ENCODE measurements at regions not wholly inside any gene's neighbourhood (a gene's known extent, or its start where the extent isn't known, plus 50 kb on each side); places are given as distances from the start of the nearest gene placed in this dataset.

- DNase-seq (ENCODE audit: low read depth in 2 of 2): peak; percentile 54 to 65
Measured at GRCh38 chr6:209432-210103, 82.7 kb upstream of the DUSP22 start.

GRCh38 chr6:210104-210456, 82.2 kb upstream of the DUSP22 start:
- no peak for DNase-seq (ENCODE audit: low read depth in 2 of 2)

- no peak for DNase-seq (ENCODE audit: low read depth in 2 of 2)
Measured at GRCh38 chr6:210778-211374, 81.4 kb upstream of the DUSP22 start.

GRCh38 chr6:211871-212497, 80.3 kb upstream of the DUSP22 start:
- no peak for DNase-seq (ENCODE audit: low read depth in 2 of 2)

GRCh38 chr6:213284-213683, 79.0 kb upstream of the DUSP22 start:
- no peak for DNase-seq (ENCODE audit: low read depth in 2 of 2)

GRCh38 chr6:214428-214827, 77.9 kb upstream of the DUSP22 start:
- no peak for DNase-seq (ENCODE audit: low read depth in 2 of 2)

- peak; percentile 49 to 68 for DNase-seq (ENCODE audit: low read depth in 2 of 2)
Measured at GRCh38 chr6:215335-216034, 76.8 kb upstream of the DUSP22 start.

GRCh38 chr6:217048-217659, 75.1 kb upstream of the DUSP22 start:
- peak in 1 of 2 donors; percentile 38 for DNase-seq (ENCODE audit: low read depth in 2 of 2)

GRCh38 chr6:218153-219018, 73.9 kb upstream of the DUSP22 start:
- no peak for DNase-seq (ENCODE audit: low read depth in 2 of 2)

- DNase-seq (ENCODE audit: low read depth in 2 of 2): no peak
Measured at GRCh38 chr6:219019-219570, 73.2 kb upstream of the DUSP22 start.

GRCh38 chr6:219641-220198, 72.6 kb upstream of the DUSP22 start:
- DNase-seq (ENCODE audit: low read depth in 2 of 2): no peak

GRCh38 chr6:220312-220711, 72.0 kb upstream of the DUSP22 start:
- DNase-seq (ENCODE audit: low read depth in 2 of 2): no peak

- no peak for DNase-seq (ENCODE audit: low read depth in 2 of 2)
Measured at GRCh38 chr6:220721-221475, 71.4 kb upstream of the DUSP22 start.

- DNase-seq (ENCODE audit: low read depth in 2 of 2): no peak
Measured at GRCh38 chr6:221531-222349, 70.5 kb upstream of the DUSP22 start.

- no peak for DNase-seq (ENCODE audit: low read depth in 2 of 2)
Measured at GRCh38 chr6:222468-222867, 69.8 kb upstream of the DUSP22 start.

GRCh38 chr6:223136-223535, 69.2 kb upstream of the DUSP22 start:
- DNase-seq (ENCODE audit: low read depth in 2 of 2): no peak

- no peak for DNase-seq (ENCODE audit: low read depth in 2 of 2)
Measured at GRCh38 chr6:223763-224162, 68.5 kb upstream of the DUSP22 start.

- no peak for DNase-seq (ENCODE audit: low read depth in 2 of 2)
Measured at GRCh38 chr6:224350-224749, 67.9 kb upstream of the DUSP22 start.

- DNase-seq (ENCODE audit: low read depth in 2 of 2): peak; percentile 56 to 58
Measured at GRCh38 chr6:225121-225721, 67.1 kb upstream of the DUSP22 start.

Data from activated CD4-positive, alpha-beta T cell treated with anti-CD3 and anti-CD28 coated beads for 24 hours (primary cell).